ENCODE measurements at regions not wholly inside any gene's neighbourhood (a gene's known extent, or its start where the extent isn't known, plus 50 kb on each side); places are given as distances from the start of the nearest gene placed in this dataset.

DNA sequence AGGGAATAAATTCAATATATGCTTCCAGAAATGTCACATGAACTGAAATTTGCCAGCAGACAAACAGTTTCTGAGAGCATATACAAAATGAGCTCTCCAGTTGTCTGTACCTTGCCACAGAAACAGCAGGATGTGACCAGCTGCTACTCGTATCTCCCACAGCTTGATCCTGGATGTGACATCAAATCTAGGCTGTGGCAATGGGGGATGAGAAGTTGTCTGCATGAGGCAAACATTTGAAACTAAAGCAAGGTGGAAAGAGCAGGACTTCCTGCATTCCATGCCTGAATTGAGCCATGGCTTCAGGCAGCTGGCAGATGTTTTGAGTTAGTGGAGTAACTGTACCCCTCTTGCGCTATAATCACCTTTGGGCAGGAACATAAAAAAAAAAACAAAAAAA lies 1724.0 kb downstream of the RPA4 start:
- DNase-seq: peak; percentile 1

DNA sequence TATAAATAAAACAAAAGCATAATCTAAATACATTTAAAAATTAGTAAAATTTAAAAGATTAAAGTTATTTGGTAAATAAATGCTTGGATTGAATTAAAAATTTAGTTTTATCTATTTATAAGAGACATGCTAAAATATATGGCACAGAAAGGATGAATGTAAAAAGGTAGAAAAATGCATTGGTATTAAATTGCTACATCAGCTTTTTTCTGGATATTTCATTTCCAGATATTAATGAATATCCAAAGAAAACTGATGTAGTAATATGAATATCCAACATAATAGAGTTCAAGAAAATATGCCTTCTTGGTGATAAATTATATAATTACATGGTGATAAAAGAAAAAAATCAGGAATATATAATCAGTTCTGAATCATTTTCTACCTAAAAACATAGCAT lies 1743.9 kb downstream of the RPA4 start:
- no peak for DNase-seq

DNA sequence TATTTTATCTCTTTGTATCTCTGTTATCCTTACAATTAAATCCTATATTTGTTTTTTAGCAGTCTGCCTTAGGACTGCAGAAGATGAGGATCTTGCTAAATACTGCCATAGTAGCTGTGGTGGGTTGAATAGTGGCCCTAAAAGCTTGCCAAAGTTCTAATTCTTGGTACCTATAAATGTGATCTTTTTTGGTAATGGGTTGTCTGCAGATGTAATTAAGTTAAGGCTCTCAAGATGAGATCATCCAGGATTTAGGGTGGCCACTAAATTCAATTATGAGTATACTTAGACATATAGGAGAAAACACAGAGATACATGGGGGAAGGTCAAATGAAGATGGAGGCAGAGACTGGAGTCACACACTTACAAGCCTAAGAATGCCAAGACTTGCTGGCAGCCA lies 1753.7 kb downstream of the RPA4 start:
- no peak for DNase-seq

DNA sequence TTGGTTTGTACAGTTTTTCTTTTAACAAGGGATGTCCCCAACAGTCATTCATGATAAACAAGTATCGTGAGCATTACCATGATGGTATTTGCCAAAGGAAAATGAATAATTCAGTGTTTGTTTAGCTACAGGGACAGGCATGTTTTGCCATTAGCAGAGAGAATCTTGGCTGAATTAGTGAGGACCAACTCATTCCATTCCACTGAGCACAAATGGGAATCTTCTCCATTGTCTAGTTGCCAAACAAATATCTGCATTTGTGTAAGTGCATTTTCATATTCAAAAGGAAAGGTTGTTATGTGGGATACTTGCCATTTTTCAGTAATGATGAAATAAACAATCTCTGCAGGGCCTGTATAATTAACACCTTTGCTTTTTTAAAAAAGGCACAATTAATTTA lies 1762.6 kb downstream of the RPA4 start:
- no peak for DNase-seq

DNA sequence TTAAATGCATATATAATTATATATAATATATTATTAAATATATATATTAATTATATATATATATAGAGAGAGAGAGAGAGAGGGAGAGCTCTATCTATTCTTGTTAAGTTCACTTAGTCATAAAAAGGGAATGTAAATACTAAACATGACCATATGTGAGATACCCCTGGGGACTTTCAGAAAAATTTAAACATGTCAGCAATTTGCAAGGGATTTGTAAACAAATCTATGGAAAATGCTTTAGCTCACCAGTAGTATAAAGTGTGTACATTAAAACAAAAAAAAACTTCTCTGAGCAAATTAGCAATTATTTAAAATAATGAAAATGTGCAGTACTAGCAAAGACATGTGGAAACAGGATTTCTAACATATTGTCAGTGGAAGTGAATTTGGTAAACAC lies 1755.5 kb downstream of the PCDH19 start:
- no peak for DNase-seq

Measured in left kidney (tissue), 1 donor.